GM19372 (cell line): ENCODE measurements at regions not wholly inside any gene's neighbourhood (a gene's known extent, or its start where the extent isn't known, plus 50 kb on each side); places are given as distances from the start of the nearest gene placed in this dataset.
A peak's percentile ranks its signal among the peaks of the same experiment; 100 is the strongest.
"Not testable (repeated sequence)": the region's sequence is repeated elsewhere in the genome, so short reads cannot be mapped to it uniquely, and the experiment has no call there.

Source experiments
- ATAC-seq: cut with Tn5 transposase; IDR thresholded peaks from one replicate; pipeline ENCODE4 v1.9.1; 2021; ENCODE audit warnings: mild to moderate bottlenecking, low read depth, moderate library complexity; ENCODE audit not compliant: unreplicated experiment

DNA sequence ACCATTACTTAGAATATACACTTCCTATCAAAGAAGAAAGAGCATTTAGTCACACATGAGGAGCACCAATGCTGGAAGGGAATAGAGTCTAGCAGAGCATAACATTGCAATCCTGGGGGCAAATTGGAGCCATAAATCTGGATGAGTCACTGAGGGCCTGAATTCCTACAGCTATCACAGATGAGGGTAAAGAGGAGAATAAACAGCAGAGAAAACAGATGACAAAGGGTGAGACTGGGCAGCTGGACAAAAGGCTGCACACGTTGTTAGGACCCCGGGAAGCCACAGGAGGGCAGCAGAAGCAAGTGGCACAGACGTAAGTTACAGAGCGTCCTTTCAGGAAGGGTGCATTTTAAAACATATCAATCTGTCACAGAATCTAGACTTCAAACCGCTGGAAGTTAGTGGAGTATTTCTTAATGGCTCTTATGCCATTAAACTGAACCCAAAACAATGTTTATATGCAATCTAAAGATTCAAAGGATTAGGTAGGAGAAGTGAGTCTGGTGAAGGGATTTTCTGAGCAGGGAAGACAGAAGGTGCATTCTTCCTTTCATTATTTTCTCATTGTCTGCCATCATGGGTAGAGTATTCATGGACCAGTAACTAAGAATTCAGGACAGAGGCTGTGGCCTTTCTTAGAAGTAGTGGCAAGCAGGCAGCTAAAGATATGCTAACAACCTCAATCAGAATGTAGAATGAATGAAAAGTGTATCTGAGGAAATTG lies 159.8 kb upstream of the DAAM1 start:
- ATAC-seq: peak; percentile 91

DNA sequence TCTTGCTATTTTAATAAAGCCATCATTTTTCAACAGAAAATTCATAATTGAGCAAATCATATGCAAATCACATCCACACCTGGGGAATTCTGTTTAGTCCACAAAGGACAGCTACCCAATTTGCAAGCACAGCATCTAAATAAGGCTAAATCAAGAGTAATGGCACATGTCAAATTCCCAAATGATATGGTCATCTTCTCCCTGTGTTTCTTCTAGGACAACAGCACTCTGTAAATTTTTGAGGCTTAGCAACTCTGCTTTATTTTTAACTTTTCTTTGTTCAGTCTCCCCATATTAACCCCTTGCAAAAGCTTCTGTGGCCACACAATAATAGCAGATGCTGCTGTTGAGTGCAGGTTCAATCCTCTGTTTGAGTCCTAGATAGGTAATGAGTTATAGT lies 155.6 kb upstream of the DAAM1 start:
- ATAC-seq: no peak

DNA sequence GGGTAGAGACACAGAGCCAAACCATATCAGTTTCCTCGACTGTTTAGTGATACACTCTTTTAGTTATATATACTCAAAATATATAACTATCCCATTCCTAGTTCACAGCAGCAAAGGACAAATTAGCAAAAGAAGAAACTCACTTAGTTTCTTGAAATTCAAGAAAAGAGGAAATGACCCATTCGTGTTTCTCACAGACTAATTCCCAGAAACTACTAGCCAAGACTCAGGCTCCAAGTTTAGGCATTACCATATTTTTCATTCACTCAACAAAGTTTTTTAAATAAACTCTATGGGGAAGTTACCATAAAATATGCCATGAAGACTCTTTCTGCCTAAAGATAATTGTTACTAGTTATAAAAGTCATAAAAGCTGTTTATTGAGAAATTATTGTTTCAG lies 152.3 kb upstream of the DAAM1 start:
- no peak for ATAC-seq

DNA sequence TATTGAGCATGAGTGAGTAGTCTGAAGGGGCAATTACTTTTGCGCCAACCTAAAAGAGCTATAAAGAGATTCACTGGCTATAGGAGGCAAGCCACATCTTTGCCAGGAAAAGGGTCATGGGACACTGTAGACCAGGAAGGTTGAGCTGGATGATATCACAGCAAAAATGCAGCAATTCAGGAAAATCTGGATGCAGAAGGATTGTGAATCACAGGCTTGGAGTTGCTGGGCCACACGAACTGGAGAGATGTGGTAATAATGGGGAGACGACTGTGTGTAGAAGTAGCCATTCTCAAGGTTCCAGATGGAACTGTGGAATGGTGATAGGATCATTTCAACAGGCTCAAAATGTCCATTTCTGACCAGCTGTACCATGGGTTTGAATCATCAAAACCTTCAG lies 151.4 kb upstream of the DAAM1 start:
- no peak for ATAC-seq

DNA sequence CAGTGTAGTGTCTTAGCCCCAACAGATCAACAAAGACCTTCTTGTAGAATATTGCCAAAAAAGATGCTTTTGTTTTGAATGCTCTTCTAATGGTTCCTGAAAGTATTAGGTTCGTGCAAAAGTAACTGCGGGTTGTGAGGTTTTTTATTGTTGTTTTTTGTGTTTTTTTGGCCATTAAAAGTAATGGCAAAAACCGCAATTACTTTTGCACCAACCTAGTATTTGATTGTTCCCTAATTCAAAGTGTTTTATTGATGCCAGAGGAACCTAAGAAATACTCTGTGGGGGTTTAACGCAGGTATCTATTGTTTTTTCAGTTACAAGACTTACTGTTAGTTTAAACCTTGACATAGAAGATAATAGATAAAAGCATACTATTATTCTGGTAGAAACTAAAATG lies 150.8 kb upstream of the DAAM1 start:
- ATAC-seq: no peak

DNA sequence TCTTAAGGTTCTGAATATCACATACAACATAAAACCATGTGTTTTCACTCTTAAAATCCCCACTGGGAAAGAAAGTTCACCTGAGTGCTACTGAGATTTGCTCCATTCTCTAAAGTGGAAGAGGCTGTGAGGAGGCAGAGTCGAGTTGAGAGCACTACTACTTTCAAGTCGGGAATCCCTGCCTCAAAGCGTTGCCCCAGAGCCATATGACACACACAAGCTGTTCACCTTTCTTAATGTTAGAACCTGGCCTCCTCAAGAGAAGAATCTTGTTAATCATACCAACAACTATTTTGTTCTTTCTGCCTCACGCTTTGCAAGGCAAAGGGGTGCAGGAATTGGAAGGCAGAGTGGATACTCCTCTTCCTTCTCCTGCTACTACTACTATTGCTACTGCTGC lies 149.7 kb upstream of the DAAM1 start:
- no peak for ATAC-seq

DNA sequence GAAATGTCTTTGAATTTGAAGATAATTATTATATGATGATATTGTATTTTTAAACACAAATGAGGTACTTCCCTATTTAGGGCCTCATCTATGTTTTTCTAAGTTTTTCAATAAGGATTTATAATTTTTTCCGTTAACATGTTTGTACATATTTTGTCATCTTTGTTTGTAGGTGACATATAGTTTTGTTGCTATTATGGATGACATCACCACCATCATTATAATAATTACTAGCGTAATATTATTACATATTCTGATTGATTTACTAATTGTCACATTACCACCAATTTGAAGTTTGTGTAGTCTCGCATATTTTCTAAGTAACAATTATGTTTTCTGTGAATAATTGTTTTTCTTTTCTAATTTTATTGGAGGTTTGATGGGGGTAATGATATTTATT lies 147.2 kb upstream of the DAAM1 start:
- no peak for ATAC-seq

DNA sequence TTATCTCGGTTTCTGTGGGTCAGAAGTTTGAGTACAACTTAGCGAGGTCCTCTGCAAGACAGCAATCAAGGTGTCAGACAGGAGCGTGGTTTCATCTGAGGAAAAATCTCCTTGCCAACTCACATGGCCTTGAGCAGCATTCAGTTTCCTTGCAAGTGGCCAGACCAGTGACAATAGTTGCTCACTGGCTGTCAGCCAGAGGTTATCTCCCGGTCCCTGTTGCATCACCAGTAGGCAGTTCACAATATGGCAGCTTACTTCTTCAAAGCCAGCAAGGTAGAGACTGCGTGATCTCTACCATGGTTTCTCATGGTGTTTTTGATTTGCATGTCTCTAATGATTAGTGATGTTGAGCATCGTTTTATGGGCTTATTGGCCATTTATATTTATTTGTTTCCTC lies 143.8 kb upstream of the DAAM1 start:
- ATAC-seq: no peak

DNA sequence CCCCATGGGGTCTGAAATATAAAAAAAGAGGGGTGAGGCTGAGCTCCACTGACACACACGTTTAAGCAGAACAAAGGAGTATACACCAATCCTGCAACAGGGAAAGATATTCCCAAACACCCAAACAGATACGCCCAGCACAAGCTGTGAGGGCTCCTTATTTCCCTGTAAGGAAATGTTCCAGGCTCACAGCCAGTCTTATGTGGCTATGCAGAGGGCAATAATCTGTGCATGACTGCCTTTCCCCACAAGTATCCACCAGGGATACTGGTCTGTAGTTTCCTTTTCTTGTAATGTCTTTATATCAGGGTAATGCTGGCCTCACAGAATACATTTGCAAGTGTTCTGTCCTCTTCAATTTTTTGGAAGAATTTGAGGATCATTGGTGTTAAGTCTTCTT lies 141.7 kb upstream of the DAAM1 start:
- no peak for ATAC-seq

DNA sequence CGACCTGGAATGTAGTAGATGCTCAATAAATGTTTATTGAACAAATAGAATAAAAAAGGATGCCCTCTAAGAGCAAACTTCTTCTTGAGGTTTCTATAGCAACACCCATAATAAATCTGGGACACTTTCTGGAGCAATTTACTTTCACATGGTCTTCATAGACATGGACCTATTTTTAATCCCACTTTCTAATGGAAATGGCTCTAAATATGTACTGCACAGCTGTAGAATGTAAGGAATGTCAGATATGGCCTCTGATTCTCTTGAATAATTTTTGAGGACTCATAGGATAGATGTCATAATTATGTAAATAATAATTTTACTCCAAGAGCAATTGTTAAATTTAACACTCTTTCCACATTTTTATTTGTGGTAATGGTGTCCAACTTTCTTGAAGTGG lies 133.5 kb upstream of the DAAM1 start:
- ATAC-seq: no peak

DNA sequence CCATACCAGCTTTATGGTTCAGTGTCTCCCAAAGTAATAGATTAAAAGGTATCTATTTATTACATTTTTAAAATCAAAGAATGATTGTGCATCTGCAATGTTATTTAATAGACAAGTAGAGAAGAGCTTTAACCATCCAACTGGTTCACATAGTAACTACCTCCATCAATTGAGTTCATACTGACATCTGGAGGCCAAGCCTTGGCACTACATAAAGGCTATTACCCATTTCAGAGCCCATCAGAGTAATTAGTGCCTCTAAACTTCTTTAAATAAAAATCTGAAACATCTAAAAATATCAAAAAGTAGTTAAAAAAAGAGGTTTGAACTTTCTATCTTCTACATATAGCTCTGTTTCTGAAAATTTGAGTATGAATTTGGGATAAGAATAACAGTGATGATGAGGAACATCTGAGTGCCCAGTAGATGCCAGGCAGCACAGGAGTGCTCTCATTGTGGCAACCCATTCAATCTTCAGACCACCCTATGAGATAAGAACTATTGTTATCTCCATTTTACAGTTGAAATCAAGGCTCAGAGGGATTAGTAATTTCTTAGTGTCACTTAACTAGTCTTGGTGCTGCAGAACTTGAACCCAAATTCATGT lies 132.9 kb upstream of the DAAM1 start:
- ATAC-seq: no peak

DNA sequence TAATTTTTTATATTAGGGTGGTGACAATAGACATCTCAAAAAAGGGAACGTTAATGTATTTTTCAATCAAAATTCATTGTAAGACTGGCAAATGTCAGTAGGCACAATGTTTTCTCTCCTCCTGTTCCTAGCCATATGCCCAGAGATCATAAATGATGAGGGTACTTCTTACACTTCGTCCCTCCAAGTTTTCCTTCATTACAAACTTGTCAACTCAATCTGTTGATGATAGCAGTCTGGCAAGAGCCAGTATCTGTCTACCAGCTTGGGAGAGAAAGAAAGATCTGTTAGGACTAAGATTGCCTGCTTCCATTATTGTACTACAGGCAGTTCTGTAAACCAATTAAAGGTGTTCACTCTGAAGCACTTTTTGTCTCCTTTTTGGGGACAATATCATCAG lies 130.9 kb upstream of the DAAM1 start:
- no peak for ATAC-seq

DNA sequence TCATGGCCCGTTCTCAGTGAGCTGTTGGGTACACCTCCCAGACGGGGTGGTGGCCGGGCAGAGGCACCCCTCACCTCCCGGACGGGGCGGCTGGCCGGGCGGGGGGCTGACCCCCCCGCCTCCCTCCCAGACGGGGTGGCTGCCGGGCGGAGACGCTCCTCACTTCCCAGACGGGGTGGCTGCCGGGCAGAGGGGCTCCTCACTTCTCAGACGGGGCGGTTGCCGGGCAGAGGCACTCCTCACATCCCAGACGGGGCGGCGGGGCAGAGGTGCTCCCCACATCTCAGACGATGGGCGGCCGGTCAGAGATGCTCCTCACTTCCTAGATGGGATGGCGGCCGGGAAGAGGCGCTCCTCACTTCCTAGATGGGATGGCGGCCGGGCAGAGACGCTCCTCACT lies 129.7 kb upstream of the DAAM1 start:
- ATAC-seq: not testable (repeated sequence)

DNA sequence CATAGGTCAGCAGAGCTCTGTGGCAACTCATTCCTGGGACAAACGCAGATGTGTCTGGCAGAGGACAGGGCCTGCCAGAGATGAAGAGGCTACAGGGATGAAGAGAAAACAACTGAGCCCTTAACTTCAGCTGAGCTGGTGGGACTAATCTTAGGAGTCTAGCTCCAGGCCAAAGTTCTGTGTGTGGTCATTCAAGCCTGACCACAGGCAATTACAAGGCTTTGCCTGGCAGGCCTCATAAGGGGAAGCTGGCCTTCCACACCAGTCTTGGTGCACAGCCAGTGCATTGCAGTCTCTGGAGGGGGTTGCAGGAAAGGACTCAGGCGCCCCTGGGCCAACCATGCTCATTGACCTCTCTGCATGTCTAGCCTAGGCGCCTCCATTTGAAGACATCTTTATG lies 127.6 kb upstream of the DAAM1 start:
- ATAC-seq: no peak

DNA sequence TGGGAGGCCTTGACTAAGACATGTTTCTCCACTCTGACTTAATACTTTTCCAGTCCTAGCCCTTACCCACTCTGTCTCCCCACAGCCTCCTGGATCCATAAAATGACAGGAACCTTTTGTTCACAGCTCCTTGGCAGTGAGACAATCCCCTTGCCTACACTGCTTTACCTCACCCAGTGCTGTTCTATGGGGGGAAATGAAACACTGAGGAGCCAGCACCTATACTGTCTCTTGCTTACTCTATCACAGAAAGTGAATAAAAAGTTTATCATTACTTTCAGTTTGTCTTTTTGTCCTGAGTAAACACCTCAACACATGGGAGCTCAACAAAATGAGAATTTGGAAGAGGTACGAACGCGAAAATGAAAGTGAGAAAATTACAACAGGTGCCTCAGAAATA lies 127.2 kb upstream of the DAAM1 start:
- no peak for ATAC-seq

DNA sequence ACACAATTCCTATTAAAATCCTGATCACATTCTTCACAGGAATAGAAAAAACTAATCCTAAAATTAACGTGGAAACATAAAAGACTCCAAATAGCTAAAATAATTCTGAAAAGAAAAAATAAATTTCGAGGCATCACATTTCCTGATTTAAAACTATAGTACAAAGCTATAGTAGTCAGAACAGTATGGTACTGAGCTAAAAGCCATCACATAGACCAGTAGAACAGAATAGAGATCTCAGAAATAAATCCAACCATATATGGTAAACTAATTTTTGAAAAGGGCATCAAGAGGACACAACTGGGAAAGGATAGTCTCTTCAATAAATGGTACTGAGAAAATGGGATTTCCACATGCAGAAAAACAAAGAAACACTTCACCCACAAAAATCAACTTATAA lies 125.2 kb upstream of the DAAM1 start:
- ATAC-seq: no peak

DNA sequence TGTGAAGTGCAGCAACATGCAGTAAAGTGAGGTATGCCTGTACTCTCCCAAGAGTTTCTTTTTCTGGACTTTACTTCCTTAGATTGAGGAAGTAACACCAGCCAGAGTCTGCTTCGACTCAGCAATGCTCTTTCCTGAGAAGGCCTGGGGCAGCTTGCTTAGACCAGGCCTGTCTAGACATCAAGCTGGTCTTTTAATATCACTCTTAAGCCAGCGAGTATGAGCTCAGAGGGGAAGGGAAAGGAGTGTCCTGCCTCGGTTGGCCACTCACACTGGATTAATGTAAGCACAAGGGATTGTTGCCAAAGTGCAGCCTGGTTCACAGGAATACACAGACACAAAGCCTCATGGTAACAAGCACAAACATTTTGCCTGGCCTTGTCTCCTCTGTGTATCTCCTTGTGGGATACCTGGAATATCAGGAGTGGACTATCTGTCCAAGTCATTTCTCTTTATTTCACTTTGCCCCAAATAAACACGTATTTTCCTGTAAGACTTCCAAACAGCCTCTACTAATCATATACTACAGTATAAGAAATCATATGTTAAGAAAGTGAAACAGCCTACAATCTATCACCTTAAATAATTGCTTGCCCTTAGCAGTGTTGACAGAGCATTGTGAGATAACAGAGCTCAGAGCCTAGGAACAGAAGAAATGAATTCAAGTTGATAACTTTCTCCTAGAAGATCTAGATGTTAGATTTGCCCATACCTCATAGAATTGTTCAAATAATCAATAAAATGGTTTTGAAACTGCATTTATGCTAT lies 121.2 kb upstream of the DAAM1 start:
- no peak for ATAC-seq

DNA sequence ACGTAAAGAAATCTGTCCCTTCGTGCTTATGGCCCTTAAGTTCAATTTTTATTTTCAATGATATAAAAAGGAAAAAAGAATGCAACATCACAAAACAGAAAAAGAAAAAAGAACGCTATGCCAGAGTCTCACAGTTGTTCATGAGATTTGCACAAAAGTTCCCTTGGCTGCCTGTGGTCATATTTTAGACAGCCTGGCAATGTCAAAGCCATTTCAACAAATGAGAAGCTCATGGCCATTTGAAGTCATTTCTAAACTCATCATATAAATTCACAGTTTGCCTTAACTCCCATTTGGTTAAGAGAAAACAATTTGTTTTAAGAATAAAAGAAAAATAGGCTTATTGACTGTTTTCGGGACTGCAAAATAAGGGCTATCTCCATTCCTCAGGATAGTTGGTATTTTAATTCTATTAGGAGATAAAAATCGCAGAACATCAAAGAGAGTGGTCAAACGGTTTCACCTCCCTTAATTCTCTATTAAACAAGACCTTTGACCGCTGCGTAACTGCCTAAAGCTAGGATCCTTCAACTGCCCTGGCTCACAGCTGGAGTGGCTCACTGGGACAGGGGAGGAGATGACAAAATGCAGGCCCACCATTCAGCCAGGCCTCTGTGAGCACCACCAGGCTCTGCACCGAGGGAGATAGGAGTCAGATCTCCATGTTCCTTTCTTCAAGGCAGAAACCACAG lies 119.2 kb upstream of the DAAM1 start:
- ATAC-seq: no peak

DNA sequence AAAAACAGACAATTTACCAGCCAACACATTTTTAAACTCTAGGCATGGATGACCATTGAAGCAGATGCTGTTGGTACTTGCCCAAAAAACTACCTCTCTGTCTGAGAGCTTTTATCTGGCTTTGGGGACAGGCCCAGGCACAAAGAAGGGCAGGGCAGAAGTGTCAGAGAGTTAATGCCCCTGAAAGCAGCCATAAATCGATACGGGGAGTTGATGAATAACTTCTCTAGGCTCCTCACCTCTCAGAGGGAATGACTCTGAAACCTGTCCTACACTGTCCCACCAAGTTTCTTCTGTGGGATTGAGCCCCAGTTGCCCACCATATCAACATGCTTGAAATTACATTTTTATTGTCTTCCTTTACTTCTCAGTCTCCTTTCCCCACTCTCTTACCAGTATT lies 113.0 kb upstream of the DAAM1 start:
- no peak for ATAC-seq

DNA sequence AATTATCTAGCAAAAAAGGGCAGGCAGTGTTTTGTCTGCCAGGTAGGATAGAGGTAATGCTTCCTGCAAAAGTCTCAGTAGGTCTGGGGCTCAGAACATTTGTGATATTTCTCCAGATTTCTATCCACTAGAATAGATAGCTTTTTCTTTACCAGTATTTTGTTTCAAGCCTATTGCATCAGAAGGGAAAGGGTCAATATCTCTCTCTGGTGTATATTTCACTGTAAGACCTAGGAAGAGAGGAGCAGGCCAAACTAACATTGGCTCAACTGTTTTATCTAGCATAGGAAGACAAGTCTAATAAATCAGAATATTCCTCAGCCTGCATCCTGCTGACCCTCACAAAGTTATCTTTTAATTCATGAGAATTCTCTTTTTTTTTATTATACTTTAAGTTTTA lies 106.7 kb upstream of the DAAM1 start:
- no peak for ATAC-seq

DNA sequence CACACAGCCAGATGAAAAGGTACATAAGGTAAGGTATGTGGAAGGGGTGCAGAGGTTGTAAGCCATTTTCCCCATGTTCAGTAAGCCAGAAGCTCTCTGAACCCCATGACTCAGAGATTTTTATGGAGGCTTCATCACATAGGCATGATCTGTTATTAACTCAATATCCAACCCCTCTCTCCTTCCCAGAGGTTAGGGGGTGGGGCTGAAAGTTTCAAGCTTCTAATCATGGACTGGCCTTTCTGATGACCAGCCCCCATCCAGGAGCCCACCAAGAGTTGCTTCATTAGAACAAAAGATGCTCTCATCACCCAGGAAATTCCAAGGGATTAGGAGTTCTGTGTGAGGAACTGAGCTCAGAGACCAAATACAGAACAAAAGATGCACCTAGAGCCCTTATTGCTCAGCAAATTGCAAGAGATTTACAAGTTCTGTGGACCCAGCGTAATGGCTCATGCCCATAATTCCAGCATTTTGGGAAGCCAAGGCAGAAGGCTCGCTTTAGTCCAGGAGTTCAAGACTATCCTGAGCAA lies 103.2 kb upstream of the DAAM1 start:
- no peak for ATAC-seq
